ENCODE measurements at regions not wholly inside any gene's neighbourhood (a gene's known extent, or its start where the extent isn't known, plus 50 kb on each side); places are given as distances from the start of the nearest gene placed in this dataset.
"Not testable (repeated sequence)": the region's sequence is repeated elsewhere in the genome, so short reads cannot be mapped to it uniquely, and the experiment has no call there.

DNA sequence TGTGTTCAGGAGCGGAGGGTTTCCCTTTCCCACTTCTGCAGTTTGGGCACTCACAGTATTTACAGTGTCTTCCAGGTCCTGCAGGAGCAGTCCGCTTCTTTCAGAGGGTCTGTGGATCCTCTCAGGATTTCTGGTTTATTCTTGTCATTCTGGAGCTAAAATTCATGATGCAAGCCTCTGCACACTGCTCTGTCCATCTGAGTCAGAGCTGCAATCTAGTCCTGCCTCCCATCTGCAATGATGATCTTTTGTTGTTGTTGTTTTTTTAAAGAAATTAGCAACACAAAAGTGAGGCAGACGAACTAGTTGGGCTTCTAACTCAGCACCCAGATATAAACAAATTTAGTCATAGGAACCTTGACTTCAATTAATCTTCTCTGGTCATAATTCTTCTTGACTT is 86.5 kb downstream of the DLEU7 start:
- FAIRE-seq (no peak), DNase-seq (ENCODE audit: insufficient read length, low spot score) (no peak)
- TF ChIP-seq, protein P1, sequence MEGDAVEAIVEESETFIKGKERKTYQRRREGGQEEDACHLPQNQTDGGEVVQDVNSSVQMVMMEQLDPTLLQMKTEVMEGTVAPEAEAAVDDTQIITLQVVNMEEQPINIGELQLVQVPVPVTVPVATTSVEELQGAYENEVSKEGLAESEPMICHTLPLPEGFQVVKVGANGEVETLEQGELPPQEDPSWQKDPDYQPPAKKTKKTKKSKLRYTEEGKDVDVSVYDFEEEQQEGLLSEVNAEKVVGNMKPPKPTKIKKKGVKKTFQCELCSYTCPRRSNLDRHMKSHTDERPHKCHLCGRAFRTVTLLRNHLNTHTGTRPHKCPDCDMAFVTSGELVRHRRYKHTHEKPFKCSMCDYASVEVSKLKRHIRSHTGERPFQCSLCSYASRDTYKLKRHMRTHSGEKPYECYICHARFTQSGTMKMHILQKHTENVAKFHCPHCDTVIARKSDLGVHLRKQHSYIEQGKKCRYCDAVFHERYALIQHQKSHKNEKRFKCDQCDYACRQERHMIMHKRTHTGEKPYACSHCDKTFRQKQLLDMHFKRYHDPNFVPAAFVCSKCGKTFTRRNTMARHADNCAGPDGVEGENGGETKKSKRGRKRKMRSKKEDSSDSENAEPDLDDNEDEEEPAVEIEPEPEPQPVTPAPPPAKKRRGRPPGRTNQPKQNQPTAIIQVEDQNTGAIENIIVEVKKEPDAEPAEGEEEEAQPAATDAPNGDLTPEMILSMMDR (IDR thresholded peaks at IDR 0.05; ENCODE audit: insufficient read depth, missing control alignments): no peak

DNA sequence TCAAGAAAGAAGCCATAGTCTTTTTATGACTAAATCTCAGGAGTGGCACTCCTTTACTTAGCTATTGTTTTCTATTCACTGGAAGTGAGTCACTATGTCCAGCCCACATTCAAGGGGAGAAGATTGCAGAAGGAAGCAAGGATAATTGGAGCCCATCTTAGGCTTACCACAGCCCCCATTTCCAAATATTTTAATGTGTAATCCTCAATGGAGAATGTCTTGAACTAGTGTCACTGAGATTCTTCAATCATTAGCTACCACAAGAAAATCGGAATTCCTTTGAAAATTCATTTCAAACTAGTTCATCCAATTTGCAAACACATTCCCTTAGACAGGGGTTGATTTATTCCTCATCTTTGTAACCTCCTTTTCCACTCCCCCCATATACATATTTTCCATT is 84.7 kb downstream of the DLEU7 start:
- no peak for DNase-seq (ENCODE audit: insufficient read length, low spot score)
- FAIRE-seq: no peak
- TF ChIP-seq, protein P1 (IDR thresholded peaks at IDR 0.05; ENCODE audit: insufficient read depth, missing control alignments): no peak

DNA sequence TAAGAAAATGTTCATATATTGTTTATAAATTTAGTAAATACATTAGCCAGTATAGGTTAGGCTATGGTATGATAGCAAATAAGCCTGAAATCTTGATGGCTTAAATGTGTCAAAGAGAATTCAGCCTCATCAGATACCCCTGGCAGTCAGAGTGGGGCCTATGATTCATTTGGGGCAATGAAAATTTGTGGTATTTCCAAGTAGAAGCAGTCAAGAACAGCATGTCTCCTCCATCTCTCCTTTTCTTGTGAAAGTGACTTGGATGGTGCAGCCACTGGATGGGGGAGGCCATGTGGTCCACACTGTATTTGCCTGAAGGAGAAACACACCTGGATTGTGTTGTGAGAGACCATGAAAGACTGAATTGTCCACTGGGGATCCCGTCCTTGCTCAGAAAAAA is 82.7 kb downstream of the DLEU7 start:
- TF ChIP-seq, protein P1 (IDR thresholded peaks at IDR 0.05; ENCODE audit: insufficient read depth, missing control alignments): no peak
- DNase-seq (ENCODE audit: insufficient read length, low spot score) (no peak), FAIRE-seq (no peak)

DNA sequence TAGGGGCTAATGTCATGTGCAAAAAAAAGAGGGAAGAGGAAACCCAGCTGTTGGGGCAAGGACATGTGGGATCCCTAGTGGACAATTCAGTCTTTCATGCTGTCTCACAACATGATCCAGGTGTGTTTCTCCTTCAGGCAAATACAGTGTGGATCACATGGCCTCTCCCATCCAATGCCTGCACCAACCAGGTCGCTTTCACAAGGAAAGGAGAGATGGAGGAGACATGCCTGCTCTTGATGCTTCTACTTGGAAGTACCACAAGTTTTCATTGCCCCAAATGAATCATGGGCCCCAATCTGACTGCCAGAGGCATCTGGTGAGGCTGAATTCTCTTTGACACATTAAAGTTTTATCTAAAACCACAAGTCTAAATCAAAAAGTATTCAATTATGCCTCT is 82.1 kb downstream of the DLEU7 start:
- DNase-seq (ENCODE audit: insufficient read length, low spot score): no peak
- TF ChIP-seq, protein P1 (IDR thresholded peaks at IDR 0.05; ENCODE audit: insufficient read depth, missing control alignments): no peak
- FAIRE-seq: no peak

DNA sequence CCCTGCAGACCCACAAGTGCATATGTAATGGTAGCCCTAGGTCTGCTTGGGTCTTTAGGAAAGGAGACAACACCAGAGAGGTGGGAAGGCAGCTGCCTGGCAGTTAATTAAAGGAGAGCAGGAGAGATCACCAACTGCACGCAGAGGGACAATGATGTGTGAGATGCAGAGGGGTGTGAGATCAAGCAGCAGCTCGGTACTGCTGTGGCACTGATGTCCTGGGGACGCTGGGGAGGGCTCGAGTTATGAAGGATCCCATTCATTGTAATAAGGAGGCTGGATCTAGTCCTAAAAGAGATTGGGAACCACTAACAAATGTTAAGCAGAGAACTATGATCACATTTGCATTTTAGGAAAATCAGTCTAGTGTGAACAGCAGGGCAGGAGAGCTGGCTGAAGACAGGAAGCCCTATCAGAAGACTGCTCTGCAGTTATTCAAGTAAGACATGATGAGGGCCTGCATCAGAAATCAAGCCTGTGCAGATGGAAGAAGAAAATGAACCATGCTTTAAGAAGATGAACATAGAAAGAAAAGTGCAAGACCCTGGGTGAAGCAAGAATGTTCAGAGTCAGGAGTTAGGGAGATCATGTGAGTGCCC is 80.4 kb downstream of the DLEU7 start:
- no peak for DNase-seq (ENCODE audit: insufficient read length, low spot score)
- FAIRE-seq: no peak
- TF ChIP-seq, protein P1 (IDR thresholded peaks at IDR 0.05; ENCODE audit: insufficient read depth, missing control alignments): no peak

DNA sequence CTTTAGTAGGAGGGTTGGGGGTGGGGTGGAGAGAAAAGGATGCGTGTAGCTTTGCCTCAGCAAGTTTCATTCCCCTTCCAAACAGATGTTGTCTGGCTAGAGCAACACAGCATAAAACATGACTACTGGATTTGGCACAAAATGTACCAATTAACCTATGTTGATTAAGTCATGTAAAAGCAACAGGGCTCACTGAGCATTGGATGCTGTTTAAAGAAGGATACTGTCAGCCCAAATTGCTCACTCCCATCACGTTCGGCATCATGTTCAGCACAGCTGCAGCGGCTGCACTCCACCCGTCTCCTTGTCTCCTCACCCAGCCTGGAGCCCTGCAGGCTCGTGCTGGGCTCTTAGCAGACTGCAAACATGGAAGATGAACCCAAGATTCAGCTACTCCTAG is 77.5 kb downstream of the DLEU7 start:
- TF ChIP-seq, protein P1 (IDR thresholded peaks at IDR 0.05; ENCODE audit: insufficient read depth, missing control alignments): no peak
- FAIRE-seq (no peak), DNase-seq (ENCODE audit: insufficient read length, low spot score) (no peak)

DNA sequence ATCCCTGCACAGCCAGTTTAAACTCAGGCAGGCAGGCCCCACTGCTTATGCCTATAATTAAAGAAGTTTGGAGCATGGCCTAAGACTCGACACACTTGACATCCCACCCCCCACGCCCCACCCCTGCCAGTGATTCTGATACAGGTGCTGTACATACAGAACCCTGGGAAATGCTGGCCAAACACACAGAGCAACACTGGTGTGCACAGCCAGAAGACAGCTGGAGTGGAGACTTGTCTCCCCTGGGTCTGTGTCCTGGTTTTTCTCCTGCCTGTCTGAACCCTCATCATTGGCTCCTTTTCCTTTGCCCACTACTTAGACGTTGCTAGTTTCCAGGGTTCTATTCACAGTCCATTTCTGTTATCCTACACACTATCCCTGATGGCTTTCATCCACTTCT is 76.8 kb downstream of the DLEU7 start:
- TF ChIP-seq, protein P1 (IDR thresholded peaks at IDR 0.05; ENCODE audit: insufficient read depth, missing control alignments): no peak
- DNase-seq (ENCODE audit: insufficient read length, low spot score) (no peak), FAIRE-seq (no peak)

DNA sequence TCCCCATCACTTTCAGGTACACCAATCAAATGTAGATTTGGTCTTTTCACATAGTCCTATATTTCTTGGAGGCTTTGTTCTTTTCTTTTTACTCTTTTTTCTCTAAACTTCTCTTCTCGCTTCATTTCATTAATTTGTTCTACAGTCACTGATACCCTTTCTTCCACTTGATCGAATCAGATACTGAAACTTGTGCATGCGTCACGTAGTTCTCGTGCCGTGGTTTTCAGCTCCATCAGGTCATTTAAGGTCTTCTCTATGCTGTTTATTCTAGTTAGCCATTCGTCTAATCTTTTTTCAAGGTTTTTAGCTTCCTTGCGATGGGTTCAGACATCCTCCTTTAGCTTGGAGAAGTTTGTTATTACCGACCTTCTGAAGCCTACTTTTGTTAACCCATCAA is 70.6 kb downstream of the DLEU7 start:
- not testable (repeated sequence) for DNase-seq (ENCODE audit: insufficient read length, low spot score); FAIRE-seq

Measured in D721Med (cell line).